Activated CD4-positive, alpha-beta T cell treated with anti-CD3 and anti-CD28 coated beads, Interleukin-2, amount 10 ng/mL, durations not matched to agents 24 days and 14 days (primary cell): ENCODE measurements at regions not wholly inside any gene's neighbourhood (a gene's known extent, or its start where the extent isn't known, plus 50 kb on each side); places are given as distances from the start of the nearest gene placed in this dataset.
"Not testable (repeated sequence)": the region's sequence is repeated elsewhere in the genome, so short reads cannot be mapped to it uniquely, and the experiment has no call there.

Experiments used
- DNase-seq: peaks from one replicate; pipeline ENCODE4 v3.0.0; 2022
- H3K27ac Mint-ChIP-seq: one replicate; pipeline ENCODE4 v1.8.0; 2022; ENCODE audit warnings: mild to moderate bottlenecking, mixed read lengths
- H3K27me3 Mint-ChIP-seq: one replicate; pipeline ENCODE4 v1.8.0; 2022; ENCODE audit warnings: mixed read lengths
- H3K36me3 Mint-ChIP-seq: one replicate; pipeline ENCODE4 v1.8.0; 2022; ENCODE audit warnings: low read depth, mild to moderate bottlenecking, mixed read lengths
- H3K4me1 Mint-ChIP-seq: one replicate; pipeline ENCODE4 v1.8.0; 2021; ENCODE audit warnings: mixed read lengths
- H3K4me3 Mint-ChIP-seq: one replicate; pipeline ENCODE4 v1.8.0; 2022; ENCODE audit warnings: mild to moderate bottlenecking, moderate library complexity, mixed read lengths
- H3K9me3 Mint-ChIP-seq: one replicate; pipeline ENCODE4 v1.8.0; 2021; ENCODE audit warnings: mixed read lengths
- intact Hi-C: fragments of 100-400 bp; cut with micrococcal nuclease; formaldehyde crosslinking; loops from one replicate; pipeline ENCODE4 v1.15.1; 2023

- intact Hi-C loops = no loop called here
- no peaks in the 10 kb centered on the region for H3K9me3 Mint-ChIP-seq
- H3K4me1 Mint-ChIP-seq = no peaks in the 10 kb centered on the region
- H3K4me3 Mint-ChIP-seq = no peak overlapping the region
- H3K27me3 Mint-ChIP-seq = no peaks in the 10 kb centered on the region
- no peaks in the 10 kb centered on the region for H3K36me3 Mint-ChIP-seq
- H3K27ac Mint-ChIP-seq = no peak overlapping the region
- peak; percentile 75 for DNase-seq
Measured at GRCh38 chr6:112879920-112880413, 532.8 kb downstream of the RFPL4B start.

GRCh38 chr6:112881027-112881426 is 533.9 kb downstream of the RFPL4B start:
- no peaks in the 10 kb centered on the region for H3K9me3 Mint-ChIP-seq
- no peak overlapping the region for H3K4me3 Mint-ChIP-seq
- no peak overlapping the region for H3K27ac Mint-ChIP-seq
- intact Hi-C loops = no loop called here
- H3K27me3 Mint-ChIP-seq = no peaks in the 10 kb centered on the region
- no peaks in the 10 kb centered on the region for H3K36me3 Mint-ChIP-seq
- DNase-seq = no peak
- H3K4me1 Mint-ChIP-seq = no peaks in the 10 kb centered on the region

GRCh38 chr6:112881828-112882780 is 535.0 kb downstream of the RFPL4B start:
- no peak overlapping the region for H3K27ac Mint-ChIP-seq
- intact Hi-C loops = no loop called here
- H3K27me3 Mint-ChIP-seq = no peaks in the 10 kb centered on the region
- no peaks in the 10 kb centered on the region for H3K36me3 Mint-ChIP-seq
- DNase-seq = no peak
- no peaks in the 10 kb centered on the region for H3K4me1 Mint-ChIP-seq
- no peaks in the 10 kb centered on the region for H3K9me3 Mint-ChIP-seq
- no peak overlapping the region for H3K4me3 Mint-ChIP-seq

DNA sequence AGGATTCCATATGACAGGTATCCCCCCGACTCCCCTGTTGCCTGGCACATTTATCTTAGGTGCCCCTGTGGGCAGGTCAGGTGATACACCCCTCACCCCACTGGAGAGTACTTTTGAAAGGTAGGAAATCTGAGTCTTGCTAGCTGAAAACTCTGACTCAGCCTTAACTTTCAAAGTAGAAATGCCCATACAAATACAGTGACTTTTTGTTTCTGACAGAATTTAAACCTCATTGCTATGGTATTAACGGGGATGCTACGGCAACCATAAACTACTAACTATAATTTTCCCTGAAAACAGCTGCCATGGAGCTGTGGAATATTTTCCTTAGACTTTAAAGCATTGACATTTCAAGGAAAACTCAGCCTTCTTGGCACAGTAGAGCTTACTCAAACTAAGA is 536.0 kb downstream of the RFPL4B start:
- no peak overlapping the region for H3K27ac Mint-ChIP-seq
- DNase-seq = no peak
- H3K4me1 Mint-ChIP-seq = no peaks in the 10 kb centered on the region
- intact Hi-C loops = no loop called here
- no peaks in the 10 kb centered on the region for H3K36me3 Mint-ChIP-seq
- H3K27me3 Mint-ChIP-seq = no peaks in the 10 kb centered on the region
- H3K9me3 Mint-ChIP-seq = no peaks in the 10 kb centered on the region
- no peak overlapping the region for H3K4me3 Mint-ChIP-seq

DNA sequence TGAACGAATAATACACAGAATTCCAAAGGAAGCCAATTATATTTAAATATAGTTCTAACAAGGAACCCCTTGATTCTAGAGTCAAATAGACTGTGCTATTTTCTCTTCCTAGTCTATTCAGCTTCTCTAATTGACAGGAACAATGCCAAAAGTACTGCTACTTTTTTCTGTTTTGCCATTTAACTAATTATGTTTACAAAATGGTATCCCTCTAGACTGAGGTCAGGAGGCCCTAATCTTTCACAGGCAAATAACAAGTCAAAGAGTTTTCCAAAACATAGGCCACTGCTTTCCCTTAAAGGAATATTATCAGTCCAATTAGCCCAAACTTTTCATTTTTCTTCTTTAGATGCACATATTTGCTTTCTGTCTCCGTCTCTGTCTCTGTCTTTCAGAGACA is 539.3 kb downstream of the RFPL4B start:
- intact Hi-C loops = no loop called here
- Mint-ChIP-seq H3K4me1 (no peaks in the 10 kb centered on the region), H3K27ac (no peak overlapping the region), H3K9me3 (no peaks in the 10 kb centered on the region), H3K36me3 (no peaks in the 10 kb centered on the region), H3K27me3 (no peaks in the 10 kb centered on the region), H3K4me3 (no peak overlapping the region)
- no peak for DNase-seq

DNA sequence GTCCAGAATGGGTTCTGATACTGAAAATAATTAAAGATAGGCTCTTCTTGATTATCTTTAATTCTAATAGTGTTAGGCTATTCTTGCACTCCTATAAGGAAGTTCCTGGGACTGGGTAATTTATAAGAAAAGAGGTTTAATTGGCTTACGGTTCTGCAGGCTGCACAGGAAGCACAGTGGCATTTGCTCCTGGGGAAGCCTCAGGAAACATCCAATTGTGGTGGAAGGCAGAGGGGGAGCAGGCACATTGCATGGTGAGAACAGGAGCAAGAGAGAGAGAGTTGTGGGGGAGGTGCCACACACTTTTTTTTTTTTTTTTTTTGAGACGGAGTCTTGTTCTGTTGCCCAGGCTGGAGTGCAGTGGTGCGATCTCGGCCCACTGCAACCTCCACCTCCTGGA is 540.3 kb downstream of the RFPL4B start:
- H3K36me3 Mint-ChIP-seq, intact Hi-C loops, H3K27ac Mint-ChIP-seq, H3K9me3 Mint-ChIP-seq, H3K27me3 Mint-ChIP-seq, DNase-seq, H3K4me3 Mint-ChIP-seq, H3K4me1 Mint-ChIP-seq: not testable (repeated sequence)

- Mint-ChIP-seq H3K4me3 (no peak overlapping the region), H3K36me3 (no peaks in the 10 kb centered on the region), H3K27me3 (no peaks in the 10 kb centered on the region), H3K27ac (no peak overlapping the region), H3K9me3 (no peaks in the 10 kb centered on the region), H3K4me1 (no peaks in the 10 kb centered on the region)
- no peak for DNase-seq
- intact Hi-C loops = no loop called here
Measured at GRCh38 chr6:112899541-112899940, 552.4 kb downstream of the RFPL4B start.

- DNase-seq = no peak
- H3K36me3 Mint-ChIP-seq = no peaks in the 10 kb centered on the region
- H3K27me3 Mint-ChIP-seq = no peaks in the 10 kb centered on the region
- no peak overlapping the region for H3K4me3 Mint-ChIP-seq
- no peaks in the 10 kb centered on the region for H3K4me1 Mint-ChIP-seq
- H3K9me3 Mint-ChIP-seq = no peaks in the 10 kb centered on the region
- intact Hi-C loops = no loop called here
- H3K27ac Mint-ChIP-seq = no peak overlapping the region
Measured at GRCh38 chr6:112903361-112903760, 556.2 kb downstream of the RFPL4B start.

GRCh38 chr6:112906726-112907125 is 559.6 kb downstream of the RFPL4B start:
- H3K27me3 Mint-ChIP-seq = no peaks in the 10 kb centered on the region
- no peak overlapping the region for H3K27ac Mint-ChIP-seq
- no peaks in the 10 kb centered on the region for H3K9me3 Mint-ChIP-seq
- no peaks in the 10 kb centered on the region for H3K4me1 Mint-ChIP-seq
- no peak for DNase-seq
- H3K4me3 Mint-ChIP-seq = no peak overlapping the region
- intact Hi-C loops = no loop called here
- no peaks in the 10 kb centered on the region for H3K36me3 Mint-ChIP-seq

DNA sequence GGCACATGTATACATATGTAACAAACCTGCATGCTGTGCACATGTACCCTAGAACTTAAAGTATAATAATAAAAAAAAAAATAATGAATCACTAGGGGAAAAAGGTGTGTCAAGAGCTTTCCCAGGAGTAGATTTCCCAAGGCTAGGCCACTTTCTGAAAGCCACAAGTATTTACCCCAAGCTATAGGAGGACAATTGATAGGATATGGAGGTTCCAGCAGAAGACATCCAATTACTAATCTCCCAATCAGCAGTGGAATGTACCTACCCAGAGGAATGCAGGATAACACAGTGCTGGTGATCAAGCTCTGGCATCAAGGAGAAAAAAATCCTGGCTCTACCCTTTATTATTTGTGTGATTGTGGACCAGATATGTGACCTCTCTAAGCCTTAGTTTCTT is 562.7 kb downstream of the RFPL4B start:
- no peaks in the 10 kb centered on the region for H3K4me1 Mint-ChIP-seq
- intact Hi-C loops = no loop called here
- no peak overlapping the region for H3K27ac Mint-ChIP-seq
- H3K27me3 Mint-ChIP-seq = no peaks in the 10 kb centered on the region
- H3K36me3 Mint-ChIP-seq = no peaks in the 10 kb centered on the region
- DNase-seq = no peak
- H3K4me3 Mint-ChIP-seq = no peak overlapping the region
- no peaks in the 10 kb centered on the region for H3K9me3 Mint-ChIP-seq

DNA sequence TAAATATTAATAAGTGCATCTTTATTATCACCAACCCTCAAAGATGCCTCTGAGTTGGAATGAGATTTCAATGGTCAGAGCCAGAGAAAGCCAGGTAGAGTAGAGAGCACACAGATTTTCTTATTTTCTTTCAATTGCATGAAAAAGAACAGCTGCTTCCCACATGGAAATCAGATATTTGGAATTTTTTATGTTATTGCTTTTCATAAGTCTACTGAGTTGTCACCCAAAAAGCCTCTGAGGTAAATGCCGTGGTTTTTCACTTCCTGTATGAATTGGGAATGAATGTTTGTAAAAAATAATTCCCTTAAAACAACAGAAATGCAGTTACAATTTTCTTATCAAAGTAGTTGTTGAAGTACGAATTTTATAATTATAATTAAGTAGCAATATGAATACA is 563.1 kb downstream of the RFPL4B start:
- Mint-ChIP-seq H3K9me3 (no peaks in the 10 kb centered on the region), H3K27ac (no peak overlapping the region), H3K4me3 (no peak overlapping the region), H3K36me3 (no peaks in the 10 kb centered on the region), H3K27me3 (no peaks in the 10 kb centered on the region), H3K4me1 (no peaks in the 10 kb centered on the region)
- no peak for DNase-seq
- intact Hi-C loops = no loop called here

- no peaks in the 10 kb centered on the region for H3K9me3 Mint-ChIP-seq
- intact Hi-C loops = no loop called here
- H3K27me3 Mint-ChIP-seq = no peaks in the 10 kb centered on the region
- no peak overlapping the region for H3K4me3 Mint-ChIP-seq
- no peak overlapping the region for H3K27ac Mint-ChIP-seq
- no peaks in the 10 kb centered on the region for H3K4me1 Mint-ChIP-seq
- H3K36me3 Mint-ChIP-seq = no peaks in the 10 kb centered on the region
- DNase-seq = no peak
Measured at GRCh38 chr6:112911959-112912358, 564.8 kb downstream of the RFPL4B start.

GRCh38 chr6:112912416-112913101 is 565.4 kb downstream of the RFPL4B start:
- no peak overlapping the region for H3K4me3 Mint-ChIP-seq
- no peaks in the 10 kb centered on the region for H3K27me3 Mint-ChIP-seq
- no peaks in the 10 kb centered on the region for H3K9me3 Mint-ChIP-seq
- H3K27ac Mint-ChIP-seq = no peak overlapping the region
- no peaks in the 10 kb centered on the region for H3K4me1 Mint-ChIP-seq
- H3K36me3 Mint-ChIP-seq = no peaks in the 10 kb centered on the region
- DNase-seq = no peak
- intact Hi-C loops = no loop called here

DNA sequence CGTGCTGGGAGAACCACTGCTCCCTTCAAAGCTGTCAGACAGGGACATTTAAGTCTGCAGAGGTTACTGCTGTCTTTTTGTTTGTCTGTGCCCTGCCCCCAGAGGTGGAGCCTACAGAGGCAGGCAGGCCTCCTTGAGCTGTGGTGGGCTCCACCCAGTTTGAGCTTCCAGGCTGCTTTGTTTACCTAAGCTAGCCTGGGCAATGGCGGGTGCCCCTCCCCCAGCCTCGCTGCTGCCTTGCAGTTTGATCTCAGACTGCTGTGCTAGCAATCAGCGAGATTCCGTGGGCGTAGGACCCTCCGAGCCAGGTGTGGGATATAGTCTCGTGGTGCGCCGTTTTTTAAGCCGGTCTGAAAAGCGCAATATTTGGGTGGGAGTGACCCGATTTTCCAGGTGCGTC is 572.6 kb downstream of the RFPL4B start:
- DNase-seq, H3K9me3 Mint-ChIP-seq, intact Hi-C loops, H3K4me1 Mint-ChIP-seq, H3K36me3 Mint-ChIP-seq, H3K27ac Mint-ChIP-seq, H3K4me3 Mint-ChIP-seq, H3K27me3 Mint-ChIP-seq: not testable (repeated sequence)
